ENCODE measurements at regions not wholly inside any gene's neighbourhood (a gene's known extent, or its start where the extent isn't known, plus 50 kb on each side); places are given as distances from the start of the nearest gene placed in this dataset.
A peak's percentile ranks its signal among the peaks of the same experiment; 100 is the strongest.
"Not testable (repeated sequence)": the region's sequence is repeated elsewhere in the genome, so short reads cannot be mapped to it uniquely, and the experiment has no call there.

GRCh38 chr12:42728770-42729534, 139.4 kb upstream of the PRICKLE1 start:
- H3K27me3 ChIP-seq = no peaks in the 10 kb centered on the region
- no peak for DNase-seq
- no peaks in the 10 kb centered on the region for H3K9me3 ChIP-seq
- H3K4me3 ChIP-seq = no peak overlapping the region
- H3K4me1 ChIP-seq = no peaks in the 10 kb centered on the region
- intact Hi-C loops (cut with DNase I; ENCODE audit: low total_unique reads) = no loop called here
- no peak for ATAC-seq
- no peak for TF ChIP-seq POLR2A (IDR thresholded peaks at IDR 0.05)
- TF ChIP-seq, protein P1, sequence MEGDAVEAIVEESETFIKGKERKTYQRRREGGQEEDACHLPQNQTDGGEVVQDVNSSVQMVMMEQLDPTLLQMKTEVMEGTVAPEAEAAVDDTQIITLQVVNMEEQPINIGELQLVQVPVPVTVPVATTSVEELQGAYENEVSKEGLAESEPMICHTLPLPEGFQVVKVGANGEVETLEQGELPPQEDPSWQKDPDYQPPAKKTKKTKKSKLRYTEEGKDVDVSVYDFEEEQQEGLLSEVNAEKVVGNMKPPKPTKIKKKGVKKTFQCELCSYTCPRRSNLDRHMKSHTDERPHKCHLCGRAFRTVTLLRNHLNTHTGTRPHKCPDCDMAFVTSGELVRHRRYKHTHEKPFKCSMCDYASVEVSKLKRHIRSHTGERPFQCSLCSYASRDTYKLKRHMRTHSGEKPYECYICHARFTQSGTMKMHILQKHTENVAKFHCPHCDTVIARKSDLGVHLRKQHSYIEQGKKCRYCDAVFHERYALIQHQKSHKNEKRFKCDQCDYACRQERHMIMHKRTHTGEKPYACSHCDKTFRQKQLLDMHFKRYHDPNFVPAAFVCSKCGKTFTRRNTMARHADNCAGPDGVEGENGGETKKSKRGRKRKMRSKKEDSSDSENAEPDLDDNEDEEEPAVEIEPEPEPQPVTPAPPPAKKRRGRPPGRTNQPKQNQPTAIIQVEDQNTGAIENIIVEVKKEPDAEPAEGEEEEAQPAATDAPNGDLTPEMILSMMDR (IDR thresholded peaks at IDR 0.05 in 4 of 5, conservative IDR thresholded peaks at IDR 0.05 in 1 of 5) = no peak
- in situ Hi-C loops (cut with MboI; ENCODE audit: low sequenced_read_pairs in 4 of 4) = no loop called here
- no peaks in the 10 kb centered on the region for H3K36me3 ChIP-seq
- no peak overlapping the region for H3K27ac ChIP-seq

DNA sequence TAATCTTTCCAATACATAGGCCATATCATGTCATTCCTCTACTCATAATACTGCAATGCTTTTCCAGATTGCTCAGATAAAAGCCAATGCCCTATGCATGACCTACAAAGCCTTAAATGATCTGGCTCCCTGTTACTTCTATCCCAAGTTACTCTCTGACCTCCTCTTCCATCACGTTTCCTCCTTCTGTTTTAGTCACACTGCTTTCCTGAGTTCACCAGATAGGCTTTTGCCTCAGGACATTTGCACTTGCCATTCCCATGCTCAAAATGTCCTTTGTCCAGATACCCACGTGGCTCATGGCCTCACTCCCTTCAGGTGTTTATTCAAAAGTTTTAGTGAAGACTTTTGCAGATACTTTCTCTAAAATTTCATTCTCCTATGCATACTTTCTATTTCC, 138.7 kb upstream of the PRICKLE1 start:
- H3K4me1 ChIP-seq = no peaks in the 10 kb centered on the region
- intact Hi-C loops (cut with DNase I; ENCODE audit: low total_unique reads) = no loop called here
- TF ChIP-seq POLR2A (IDR thresholded peaks at IDR 0.05) = no peak
- TF ChIP-seq, protein P1 (IDR thresholded peaks at IDR 0.05 in 4 of 5, conservative IDR thresholded peaks at IDR 0.05 in 1 of 5) = no peak
- no peak overlapping the region for H3K4me3 ChIP-seq
- no peaks in the 10 kb centered on the region for H3K27me3 ChIP-seq
- no peaks in the 10 kb centered on the region for H3K9me3 ChIP-seq
- in situ Hi-C loops (cut with MboI; ENCODE audit: low sequenced_read_pairs in 4 of 4) = no loop called here
- H3K27ac ChIP-seq = no peak overlapping the region
- no peak for ATAC-seq
- DNase-seq = no peak
- H3K36me3 ChIP-seq = no peaks in the 10 kb centered on the region

- no peaks in the 10 kb centered on the region for H3K4me1 ChIP-seq
- TF ChIP-seq, protein P1 (IDR thresholded peaks at IDR 0.05 in 4 of 5, conservative IDR thresholded peaks at IDR 0.05 in 1 of 5) = no peak
- TF ChIP-seq POLR2A (IDR thresholded peaks at IDR 0.05) = no peak
- H3K9me3 ChIP-seq = no peaks in the 10 kb centered on the region
- no peak for ATAC-seq
- no peaks in the 10 kb centered on the region for H3K27me3 ChIP-seq
- in situ Hi-C loops (cut with MboI; ENCODE audit: low sequenced_read_pairs in 4 of 4) = no loop called here
- no peak overlapping the region for H3K4me3 ChIP-seq
- no peak for DNase-seq
- intact Hi-C loops (cut with DNase I; ENCODE audit: low total_unique reads) = no loop called here
- H3K27ac ChIP-seq = no peak overlapping the region
- no peaks in the 10 kb centered on the region for H3K36me3 ChIP-seq
These were observed 136.3 kb upstream of the PRICKLE1 start for GRCh38 chr12:42725809-42726208.

DNA sequence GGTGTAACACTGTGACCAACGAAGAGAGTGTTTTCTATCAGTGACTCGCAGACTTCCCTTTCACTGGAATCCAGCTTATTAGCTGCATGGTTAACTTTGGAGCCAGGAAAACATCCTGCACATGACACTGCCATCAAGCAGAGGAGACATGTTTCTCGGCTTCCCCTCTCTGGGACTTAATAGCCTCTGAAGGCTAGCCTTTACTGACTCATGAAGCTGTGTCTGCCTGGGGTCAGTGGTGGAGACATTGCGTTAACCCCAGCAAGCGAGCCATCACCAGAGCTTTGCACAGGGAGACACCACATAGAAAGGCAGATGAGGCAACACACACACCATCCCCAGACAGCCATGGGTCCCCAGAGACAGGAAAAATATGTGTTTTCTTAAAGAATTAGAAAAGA, 126.9 kb upstream of the PRICKLE1 start:
- Histone ChIP-seq H3K4me1 (no peaks in the 10 kb centered on the region), H3K27me3 (no peaks in the 10 kb centered on the region), H3K9me3 (no peaks in the 10 kb centered on the region), H3K4me3 (no peak overlapping the region), H3K36me3 (no peaks in the 10 kb centered on the region), H3K27ac (no peak overlapping the region)
- ATAC-seq (peak; percentile 26 to 61), DNase-seq (peak in 1 of 2 donors; percentile 23)
- intact Hi-C loops (cut with DNase I; ENCODE audit: low total_unique reads) (no loop called here), in situ Hi-C loops (cut with MboI; ENCODE audit: low sequenced_read_pairs in 4 of 4) (no loop called here)
- no peak for TF ChIP-seq POLR2A (IDR thresholded peaks at IDR 0.05)
- TF ChIP-seq, protein P1 (IDR thresholded peaks at IDR 0.05 in 4 of 5, conservative IDR thresholded peaks at IDR 0.05 in 1 of 5) = no peak

DNA sequence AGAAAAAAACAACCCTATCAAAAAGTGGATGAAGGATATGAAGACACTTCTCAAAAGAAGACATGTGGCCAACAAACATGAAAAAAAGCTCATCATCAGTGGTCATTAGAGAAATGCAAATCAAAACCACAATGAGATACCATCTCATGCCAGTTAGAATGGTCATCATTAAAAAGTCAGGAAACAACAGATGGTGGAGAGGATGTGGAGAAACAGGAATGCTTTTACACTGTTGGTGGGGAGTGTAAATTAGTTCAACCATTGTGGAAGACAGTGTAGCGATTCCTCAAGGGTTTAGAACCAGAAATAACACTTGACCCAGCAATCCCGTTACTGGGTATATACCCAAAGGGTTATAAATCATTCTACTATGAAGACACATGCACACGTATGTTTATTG, 124.0 kb upstream of the PRICKLE1 start:
- H3K4me3 ChIP-seq; in situ Hi-C loops (cut with MboI; ENCODE audit: low sequenced_read_pairs in 4 of 4); DNase-seq; H3K27ac ChIP-seq; ATAC-seq; H3K4me1 ChIP-seq; H3K36me3 ChIP-seq; H3K27me3 ChIP-seq; intact Hi-C loops (cut with DNase I; ENCODE audit: low total_unique reads); H3K9me3 ChIP-seq: not testable (repeated sequence)

GRCh38 chr12:42708374-42708773, 118.8 kb upstream of the PRICKLE1 start:
- H3K27ac ChIP-seq; H3K27me3 ChIP-seq; in situ Hi-C loops (cut with MboI; ENCODE audit: low sequenced_read_pairs in 4 of 4); H3K36me3 ChIP-seq; DNase-seq; ATAC-seq; H3K4me3 ChIP-seq; intact Hi-C loops (cut with DNase I; ENCODE audit: low total_unique reads); H3K9me3 ChIP-seq: not testable (repeated sequence)
- peaks cover 9 to 13% of the 10 kb centered on the region in 2 donors for H3K4me1 ChIP-seq
